ENCODE measurements at regions not wholly inside any gene's neighbourhood (a gene's known extent, or its start where the extent isn't known, plus 50 kb on each side); places are given as distances from the start of the nearest gene placed in this dataset.

DNA sequence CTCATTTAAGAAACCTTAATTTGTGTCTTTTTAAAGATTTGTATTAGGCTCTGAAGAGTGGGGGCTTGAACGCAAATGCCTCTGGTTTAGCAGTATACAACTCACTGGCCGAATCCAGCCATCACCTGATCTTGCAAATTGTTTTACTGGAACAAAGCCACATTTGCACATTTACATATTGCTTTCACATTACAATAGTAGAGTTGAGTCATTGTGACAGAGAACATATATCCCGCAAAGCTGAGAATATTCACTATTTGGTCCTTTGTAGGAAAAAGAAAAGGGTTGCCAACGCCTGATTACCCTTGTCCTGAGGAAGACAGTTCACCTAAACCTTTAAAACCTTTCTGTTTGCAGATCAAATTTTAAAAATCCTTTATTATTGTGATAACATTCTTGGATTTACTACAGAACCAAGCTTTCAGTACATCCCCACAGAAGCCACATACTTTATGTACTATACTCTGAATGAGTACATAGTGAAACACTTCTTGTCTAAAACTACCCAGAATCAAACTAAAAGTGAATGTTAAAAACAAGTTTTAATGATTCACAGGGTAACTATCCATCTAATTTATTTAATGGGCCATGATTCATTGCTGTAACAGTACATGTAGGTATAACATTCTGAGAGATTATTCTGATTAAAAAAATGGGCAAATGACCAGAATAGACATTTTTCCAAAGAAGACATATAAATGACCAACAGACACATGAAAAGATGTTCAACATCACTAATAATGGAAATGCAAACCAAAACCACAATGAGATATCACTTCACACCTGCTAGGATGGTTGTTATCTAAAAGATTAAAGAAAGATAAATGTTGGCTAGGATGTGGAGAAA, 161.0 kb downstream of the SLC25A46 start:
- no peaks in the 10 kb centered on the region for H3K36me3 ChIP-seq
- no peaks in the 10 kb centered on the region for H3K27me3 ChIP-seq (replicated peaks in 1 of 7)
- H3K27ac ChIP-seq: no peak overlapping the region
- no peak for DNase-seq
- H3K9me3 ChIP-seq: no peaks in the 10 kb centered on the region
- 59 to 71% (median 64%) methylated on average over 4 of the region's 4 CpGs for WGBS, 5 donors
- intact Hi-C loops (cut with DNase I; ENCODE audit: low total_unique reads): no loop called here
- no peaks in the 10 kb centered on the region for H3K4me1 ChIP-seq
- H3K4me3 ChIP-seq: no peak overlapping the region
- TF ChIP-seq CTCF (IDR thresholded peaks at IDR 0.05 in 8 of 11, conservative IDR thresholded peaks at IDR 0.05 in 3 of 11): no peak
- TF ChIP-seq POLR2A (IDR thresholded peaks at IDR 0.05): no peak
- TF ChIP-seq POLR2AphosphoS5 (IDR thresholded peaks at IDR 0.05): no peak

DNA sequence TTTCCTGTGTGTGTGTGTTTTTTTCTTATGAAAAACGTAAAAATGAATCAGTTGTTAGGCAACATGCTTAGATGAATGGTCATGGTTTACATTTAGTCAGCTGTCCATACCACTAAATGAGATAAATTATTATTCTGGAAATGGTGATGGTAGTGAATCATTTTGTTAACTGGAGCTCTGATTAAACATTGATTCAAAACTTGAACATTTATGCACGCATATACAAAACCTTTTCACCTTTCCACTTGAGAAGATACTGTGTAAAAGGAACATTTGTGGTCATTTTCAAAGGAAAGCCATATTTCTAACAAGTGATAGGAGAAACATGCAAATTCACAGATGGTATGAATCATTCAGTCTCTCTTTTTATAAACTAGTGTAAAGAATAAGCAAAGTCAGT, 162.0 kb downstream of the SLC25A46 start:
- Histone ChIP-seq H3K27me3 (replicated peaks in 1 of 7) (no peaks in the 10 kb centered on the region), H3K27ac (no peak overlapping the region), H3K36me3 (no peaks in the 10 kb centered on the region), H3K4me3 (no peak overlapping the region), H3K4me1 (no peaks in the 10 kb centered on the region), H3K9me3 (no peaks in the 10 kb centered on the region)
- no peak for DNase-seq
- no peak for TF ChIP-seq CTCF (IDR thresholded peaks at IDR 0.05 in 8 of 11, conservative IDR thresholded peaks at IDR 0.05 in 3 of 11)
- TF ChIP-seq POLR2A (IDR thresholded peaks at IDR 0.05): no peak
- no peak for TF ChIP-seq POLR2AphosphoS5 (IDR thresholded peaks at IDR 0.05)
- WGBS, 5 donors: 45 to 62% (median 55%) methylated on average over 2 of the region's 2 CpGs
- intact Hi-C loops (cut with DNase I; ENCODE audit: low total_unique reads): no loop called here

GRCh38 chr5:110903966-110904365, 165.2 kb downstream of the SLC25A46 start:
- Histone ChIP-seq H3K27ac (no peak overlapping the region), H3K36me3 (no peaks in the 10 kb centered on the region), H3K27me3 (replicated peaks in 1 of 7) (no peaks in the 10 kb centered on the region), H3K9me3 (peaks cover 0 to 12% (median 0%) of the 10 kb centered on the region in 8 donors), H3K4me3 (no peak overlapping the region), H3K4me1 (no peaks in the 10 kb centered on the region)
- intact Hi-C loops (cut with DNase I; ENCODE audit: low total_unique reads): no loop called here
- no peak for TF ChIP-seq CTCF (IDR thresholded peaks at IDR 0.05 in 8 of 11, conservative IDR thresholded peaks at IDR 0.05 in 3 of 11)
- no peak for TF ChIP-seq POLR2AphosphoS5 (IDR thresholded peaks at IDR 0.05)
- TF ChIP-seq POLR2A (IDR thresholded peaks at IDR 0.05): no peak
- no peak for DNase-seq
- WGBS, 5 donors: 75 to 90% (median 81%) methylated on average over 3 of the region's 3 CpGs

DNA sequence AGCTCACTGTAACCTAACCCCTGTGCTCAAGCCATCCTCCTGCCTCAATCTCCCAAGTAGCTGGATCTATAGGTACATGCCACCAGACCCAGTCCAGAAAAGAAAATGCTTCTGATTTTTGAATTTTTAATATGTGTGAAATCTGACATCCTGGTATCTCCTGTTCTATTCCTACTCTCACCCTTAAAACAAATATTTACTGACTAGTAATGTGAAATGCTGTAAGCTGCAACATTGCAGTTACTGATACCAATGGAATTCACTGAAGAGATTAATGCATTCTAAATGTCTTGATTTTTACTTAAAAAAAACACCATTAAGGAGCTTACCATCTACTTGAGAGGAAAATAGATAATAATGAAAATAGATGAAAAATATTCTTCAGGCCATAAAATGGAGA, 162.7 kb upstream of the TSLP start:
- TF ChIP-seq CTCF (IDR thresholded peaks at IDR 0.05 in 8 of 11, conservative IDR thresholded peaks at IDR 0.05 in 3 of 11) (no peak), POLR2A (IDR thresholded peaks at IDR 0.05) (no peak), POLR2AphosphoS5 (IDR thresholded peaks at IDR 0.05) (no peak)
- intact Hi-C loops (cut with DNase I; ENCODE audit: low total_unique reads): no loop called here
- no peak for DNase-seq
- peaks cover 0 to 12% (median 0%) of the 10 kb centered on the region in 8 donors for H3K9me3 ChIP-seq
- no peak overlapping the region for H3K4me3 ChIP-seq
- H3K36me3 ChIP-seq: no peaks in the 10 kb centered on the region
- H3K27me3 ChIP-seq (replicated peaks in 1 of 7): no peaks in the 10 kb centered on the region
- H3K4me1 ChIP-seq: no peaks in the 10 kb centered on the region
- H3K27ac ChIP-seq: no peak overlapping the region
